Right lobe of liver (tissue), 6 donors: ENCODE measurements at regions not wholly inside any gene's neighbourhood (a gene's known extent, or its start where the extent isn't known, plus 50 kb on each side); places are given as distances from the start of the nearest gene placed in this dataset.
A peak's percentile ranks its signal among the peaks of the same experiment; 100 is the strongest.

Experiments used
- ATAC-seq, 4 donors: fragments of 200-7000 bp; cut with Tn5 transposase; one replicate each; pipeline ENCODE4 v1.9.1; 2020; ENCODE audit warnings: mild to moderate bottlenecking in 4 of 4, moderate library complexity in 4 of 4
- DNase-seq, 3 donors: peaks; one replicate each; pipeline ENCODE4 v3.0.0-alpha.2; 2020
- H3K27ac ChIP-seq, 3 donors: fragments of 200-600 bp; one replicate each; pipeline ENCODE4 v1.8.0; 2022
- H3K27me3 ChIP-seq, 2 donors: fragments of 200-600 bp; one replicate each; pipeline ENCODE4 v1.8.0; 2022
- H3K36me3 ChIP-seq, 4 donors: fragments of 200-600 bp; sonication (generic) in 1 of 4; one replicate each; pipeline versions ENCODE4 v1.5.1 to v1.8.0; 2017 to 2022; ENCODE audit warnings: control low read depth in 1 of 4
- H3K4me1 ChIP-seq, 4 donors: fragments of 200-600 bp; sonication (generic) in 1 of 4; one replicate each; pipeline versions ENCODE4 v1.5.1 to v1.8.0; 2017 to 2022; ENCODE audit warnings: control low read depth in 1 of 4
- H3K4me3 ChIP-seq, 3 donors: fragments of 200-600 bp; one replicate each; pipeline ENCODE4 v1.8.0; 2022
- H3K9me3 ChIP-seq, 4 donors: fragments of 200-600 bp; sonication (generic) in 1 of 4; one replicate each; pipeline versions ENCODE4 v1.5.1 to v1.8.0; 2017 to 2022; ENCODE audit warnings: control low read depth in 1 of 4
- CTCF ChIP-seq, 4 donors: fragments of 200-600 bp in 3 of 4; fragments of 450-650 bp in 1 of 4; IDR thresholded peaks; one replicate each; pipeline versions ENCODE4 v1.5.1 to v1.8.0; 2016 to 2022; ENCODE audit warnings: antibody characterized with exemption in 4 of 4, mild to moderate bottlenecking in 2 of 4
- POLR2A ChIP-seq: fragments of 450-650 bp; IDR thresholded peaks from one replicate; pipeline ENCODE4 v1.6.1; 2017; ENCODE audit warnings: antibody characterized with exemption, mild to moderate bottlenecking
- WGBS: methylation state at CpG from one replicate; pipeline ENCODE4 v1.1.6; 2018; ENCODE audit warnings: low coverage, low lambda C conversion rate; ENCODE audit not compliant: insufficient coverage; ENCODE audit errors: missing lambda C conversion rate; 5-methylcytosine and 5-hydroxymethylcytosine counted together
- intact Hi-C, 2 donors: fragments of 100-400 bp; cut with DNase I; formaldehyde crosslinking; loops; one replicate each; pipeline versions ENCODE4 v1.11.2 to v1.14.1; 2022
- donor health status: DM: no; HTN: yes; CAD: no.
- donor health status: DM: no; HTN: no; CAD: no.
- donor health status: DM: no; HTN: no; CAD: no.
- donor health status: DM: no; HTN: yes; CAD: no.
- donor health status: DM: no; HTN: yes; CAD: no.

DNA sequence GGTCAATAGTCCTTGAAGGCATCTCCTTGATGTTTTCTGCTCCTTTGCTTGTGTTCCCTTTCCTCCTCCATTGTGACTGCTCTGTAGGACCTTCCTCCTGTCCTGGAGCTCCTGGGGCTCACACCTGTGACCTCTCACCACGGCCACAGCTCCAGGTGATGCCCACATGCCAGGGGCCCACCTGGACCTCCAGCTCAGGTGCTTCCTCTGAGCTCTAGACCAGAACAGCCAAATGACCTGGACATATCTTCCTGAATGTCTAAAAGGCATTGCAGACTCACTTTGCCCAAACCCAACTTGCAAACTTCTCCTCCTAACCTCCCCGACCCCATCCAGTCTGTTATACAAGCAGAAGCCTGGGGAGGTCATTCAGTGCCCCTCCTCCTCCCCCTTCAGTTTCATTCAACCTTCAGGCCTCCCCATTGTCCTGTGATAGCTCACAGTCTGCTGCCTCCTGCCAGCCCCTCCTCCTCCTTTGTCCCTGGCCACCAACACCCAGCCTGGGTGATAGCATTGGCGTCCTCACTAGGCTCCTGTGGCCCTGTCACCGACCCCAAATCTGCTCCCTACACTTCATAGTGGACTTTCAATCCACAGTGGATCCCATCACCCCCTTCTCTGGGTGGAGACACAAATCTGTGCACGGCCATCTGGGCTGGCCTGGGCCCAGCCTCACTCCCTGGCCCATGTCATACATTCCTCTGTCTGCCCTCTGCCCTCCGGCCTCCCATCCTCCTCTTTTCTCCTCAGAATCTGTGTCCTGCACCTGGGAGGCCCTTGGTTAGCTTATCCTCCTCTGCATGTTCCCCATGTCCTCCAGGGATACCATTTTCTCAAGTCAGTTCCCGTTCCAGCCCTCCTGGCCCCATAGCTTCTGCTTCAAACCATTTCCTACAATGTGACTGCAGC is 310.4 kb upstream of the HDAC4 start:
- Histone ChIP-seq H3K27me3 (no peaks in the 10 kb centered on the region), H3K4me1 (no peaks in the 10 kb centered on the region), H3K27ac (no peak overlapping the region), H3K4me3 (no peak overlapping the region), H3K36me3 (no peaks in the 10 kb centered on the region), H3K9me3 (no peaks in the 10 kb centered on the region)
- ATAC-seq, result no peak
- peak in 2 of 3 donors; percentile 18 to 30 for DNase-seq
- intact Hi-C loops, result no loop called here
- 43% methylated on average over 7 of the region's 7 CpGs for WGBS
- TF ChIP-seq CTCF (IDR thresholded peaks at IDR 0.05), result no peak
- no peak for TF ChIP-seq POLR2A

DNA sequence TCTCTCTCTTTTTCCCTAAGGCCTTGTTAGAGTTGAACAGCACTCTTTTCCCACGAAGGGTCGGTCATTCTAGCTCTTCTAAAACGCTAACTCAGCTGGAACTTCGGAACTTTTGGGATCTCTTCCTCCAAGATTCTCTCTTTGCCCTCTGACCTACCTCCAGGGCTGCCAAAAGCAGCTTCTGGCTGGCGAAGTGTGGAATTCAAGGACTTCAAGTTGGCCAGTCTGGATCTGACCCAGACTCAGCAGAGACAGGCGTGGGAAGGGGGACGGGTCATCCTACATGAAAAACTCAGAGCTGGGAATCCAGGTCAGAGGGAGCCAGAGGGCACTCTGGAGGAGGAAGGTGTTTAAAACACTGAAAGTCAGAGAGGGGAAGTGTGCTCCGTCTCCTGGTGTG is 305.5 kb upstream of the HDAC4 start:
- 33% methylated on average over 8 of the region's 8 CpGs for WGBS
- intact Hi-C loops, result no loop called here
- Histone ChIP-seq H3K4me3 (no peak overlapping the region), H3K36me3 (no peaks in the 10 kb centered on the region), H3K4me1 (no peaks in the 10 kb centered on the region), H3K9me3 (no peaks in the 10 kb centered on the region), H3K27me3 (no peaks in the 10 kb centered on the region), H3K27ac (no peak overlapping the region)
- DNase-seq (no peak), ATAC-seq (no peak)
- TF ChIP-seq POLR2A, result no peak
- TF ChIP-seq CTCF (IDR thresholded peaks at IDR 0.05), result no peak

- Histone ChIP-seq H3K9me3 (no peaks in the 10 kb centered on the region), H3K27me3 (no peaks in the 10 kb centered on the region), H3K4me1 (no peaks in the 10 kb centered on the region), H3K27ac (no peak overlapping the region), H3K36me3 (no peaks in the 10 kb centered on the region), H3K4me3 (no peak overlapping the region)
- DNase-seq (no peak), ATAC-seq (no peak)
- 58% methylated on average over 4 of the region's 6 CpGs for WGBS
- TF ChIP-seq POLR2A (no peak), CTCF (IDR thresholded peaks at IDR 0.05) (no peak)
- intact Hi-C loops, result no loop called here
Observed at GRCh38 chr2:239704737-239705136, 303.9 kb upstream of the HDAC4 start.

GRCh38 chr2:239703834-239704233 is 303.0 kb upstream of the HDAC4 start:
- Histone ChIP-seq H3K27me3 (no peaks in the 10 kb centered on the region), H3K4me3 (no peak overlapping the region), H3K9me3 (no peaks in the 10 kb centered on the region), H3K4me1 (no peaks in the 10 kb centered on the region), H3K36me3 (no peaks in the 10 kb centered on the region), H3K27ac (no peak overlapping the region)
- 57% methylated on average over 3 of the region's 3 CpGs for WGBS
- TF ChIP-seq POLR2A (no peak), CTCF (IDR thresholded peaks at IDR 0.05) (no peak)
- ATAC-seq (no peak), DNase-seq (no peak)
- intact Hi-C loops, result no loop called here
